GM12891 (cell line): ENCODE measurements at regions not wholly inside any gene's neighbourhood (a gene's known extent, or its start where the extent isn't known, plus 50 kb on each side); places are given as distances from the start of the nearest gene placed in this dataset.

ENCODE experiments used
- PAX5 ChIP-seq: IDR thresholded peaks from 2 replicates; pipeline ENCODE4 v1.6.1; 2011; ENCODE audit warnings: low read length, moderate library complexity, mild to moderate bottlenecking; ENCODE audit not compliant: insufficient read depth, severe bottlenecking
- POLR2A ChIP-seq: IDR thresholded peaks from 2 replicates; pipeline ENCODE4 v1.6.1; 2011; ENCODE audit warnings: low read depth, low read length, control low read depth
- POLR2AphosphoS5 ChIP-seq: IDR thresholded peaks from 2 replicates; pipeline ENCODE4 v1.6.1; 2011; ENCODE audit warnings: low read depth, low read length, control low read depth
- POU2F2 ChIP-seq: IDR thresholded peaks from 2 replicates; pipeline ENCODE4 v1.6.1; 2011; ENCODE audit warnings: low read depth, mild to moderate bottlenecking, control low read depth, low read length, moderate library complexity
- SPI1 ChIP-seq: IDR thresholded peaks from 2 replicates; pipeline ENCODE4 v1.6.1; 2011; ENCODE audit warnings: low read depth, low read length, control low read depth
- TAF1 ChIP-seq: IDR thresholded peaks from 2 replicates; pipeline ENCODE4 v1.6.1; 2011; ENCODE audit warnings: low read depth, low read length, control low read depth

DNA sequence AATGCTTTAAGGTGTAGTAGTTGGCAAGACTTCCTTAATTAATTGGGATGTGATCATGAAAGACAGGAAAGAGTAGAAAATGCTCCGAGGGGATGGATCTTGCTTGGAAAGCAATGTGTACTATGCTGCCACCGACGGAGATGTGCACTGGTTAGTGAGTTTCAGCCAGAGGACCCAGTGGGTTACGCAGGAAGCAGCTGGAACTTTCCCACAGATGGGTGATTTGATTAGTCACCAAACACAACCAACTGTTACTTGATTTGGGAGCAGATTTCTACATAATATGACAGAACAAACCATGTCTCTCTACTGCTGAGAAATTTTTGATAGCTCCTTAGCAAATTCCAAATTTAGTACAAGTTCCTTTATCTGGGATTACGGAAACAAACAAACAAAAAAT, 245.4 kb upstream of the MCTP2 start:
- no peak for TF ChIP-seq SPI1
- TF ChIP-seq POLR2A = no peak
- TF ChIP-seq TAF1 = no peak
- TF ChIP-seq POLR2AphosphoS5 = no peak
- no peak for TF ChIP-seq POU2F2
- TF ChIP-seq PAX5 = no peak
